Fibroblast of lung (primary cell): ENCODE measurements at regions not wholly inside any gene's neighbourhood (a gene's known extent, or its start where the extent isn't known, plus 50 kb on each side); places are given as distances from the start of the nearest gene placed in this dataset.

Experiments
- EZH2 ChIP-seq: IDR thresholded peaks from 2 replicates; pipeline ENCODE4 v1.5.1; 2012; ENCODE audit warnings: low read length, control low read depth, mild to moderate bottlenecking; ENCODE audit errors: missing control alignments
- TF ChIP-seq, protein P1 (sequence below), 2 donors: IDR thresholded peaks in 1 of 2; conservative IDR thresholded peaks in 1 of 2; 1 replicate in 1 of 2; 2 replicates in 1 of 2; pipeline ENCODE4 v1.5.1; 2011 to 2012; ENCODE audit warnings: low read length in 2 of 2, control low read depth in 1 of 2, inconsistent platforms in 1 of 2, low read depth in 1 of 2, mild to moderate bottlenecking in 1 of 2

DNA sequence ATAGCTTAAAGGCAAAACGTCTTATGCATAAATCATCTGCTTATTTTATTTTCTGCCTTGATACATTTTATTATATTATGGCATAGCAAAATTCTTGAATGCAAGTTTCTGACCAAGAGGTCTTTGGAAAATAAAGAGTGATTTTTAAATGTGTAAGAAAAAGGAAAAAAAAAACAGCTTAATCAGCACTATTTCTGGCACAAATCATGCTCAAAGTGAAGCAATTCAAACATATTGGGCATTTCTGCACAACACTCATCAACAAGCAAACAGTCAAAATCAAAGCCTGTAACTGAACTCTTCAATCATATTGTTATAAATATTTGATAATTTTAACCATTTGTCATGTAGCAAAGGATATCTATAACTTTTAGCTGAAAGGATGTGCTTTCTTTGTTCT is 250.9 kb downstream of the PTPRC start:
- TF ChIP-seq, protein P1, sequence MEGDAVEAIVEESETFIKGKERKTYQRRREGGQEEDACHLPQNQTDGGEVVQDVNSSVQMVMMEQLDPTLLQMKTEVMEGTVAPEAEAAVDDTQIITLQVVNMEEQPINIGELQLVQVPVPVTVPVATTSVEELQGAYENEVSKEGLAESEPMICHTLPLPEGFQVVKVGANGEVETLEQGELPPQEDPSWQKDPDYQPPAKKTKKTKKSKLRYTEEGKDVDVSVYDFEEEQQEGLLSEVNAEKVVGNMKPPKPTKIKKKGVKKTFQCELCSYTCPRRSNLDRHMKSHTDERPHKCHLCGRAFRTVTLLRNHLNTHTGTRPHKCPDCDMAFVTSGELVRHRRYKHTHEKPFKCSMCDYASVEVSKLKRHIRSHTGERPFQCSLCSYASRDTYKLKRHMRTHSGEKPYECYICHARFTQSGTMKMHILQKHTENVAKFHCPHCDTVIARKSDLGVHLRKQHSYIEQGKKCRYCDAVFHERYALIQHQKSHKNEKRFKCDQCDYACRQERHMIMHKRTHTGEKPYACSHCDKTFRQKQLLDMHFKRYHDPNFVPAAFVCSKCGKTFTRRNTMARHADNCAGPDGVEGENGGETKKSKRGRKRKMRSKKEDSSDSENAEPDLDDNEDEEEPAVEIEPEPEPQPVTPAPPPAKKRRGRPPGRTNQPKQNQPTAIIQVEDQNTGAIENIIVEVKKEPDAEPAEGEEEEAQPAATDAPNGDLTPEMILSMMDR (conservative IDR thresholded peaks at IDR 0.05 in 1 of 2, IDR thresholded peaks at IDR 0.05 in 1 of 2; ENCODE audit: low read depth in 1 of 2, low read length in 2 of 2), result no peak
- TF ChIP-seq EZH2, result no peak
